NCI-H1930 (cell line): ENCODE measurements at regions not wholly inside any gene's neighbourhood (a gene's known extent, or its start where the extent isn't known, plus 50 kb on each side); places are given as distances from the start of the nearest gene placed in this dataset.
"Not testable (repeated sequence)": the region's sequence is repeated elsewhere in the genome, so short reads cannot be mapped to it uniquely, and the experiment has no call there.

Experiments used
- DNase-seq, 2 experiments: peaks; one replicate each; lab custom pipeline; 2025; lab: John Stamatoyannopoulos, UW

DNA sequence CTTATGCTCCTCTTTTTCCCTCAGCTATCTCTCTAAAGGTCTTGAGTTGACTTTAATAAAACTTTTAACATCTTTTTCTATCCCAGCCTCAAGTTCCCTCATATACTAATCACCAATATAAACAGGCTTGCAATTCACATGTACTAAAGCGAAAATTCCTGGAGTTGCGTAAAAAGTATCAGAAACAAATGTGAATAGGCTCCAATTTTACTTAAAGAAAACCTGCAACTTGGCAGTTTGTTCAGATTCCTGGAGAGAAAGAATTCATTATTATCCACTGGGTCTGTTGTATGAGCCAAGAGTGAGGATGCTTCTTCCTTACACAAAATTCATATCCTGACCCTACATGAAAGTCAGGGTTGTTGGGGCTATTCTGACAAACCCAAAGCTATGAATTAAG, 384.2 kb downstream of the DTWD2 start:
- DNase-seq = no peak

DNA sequence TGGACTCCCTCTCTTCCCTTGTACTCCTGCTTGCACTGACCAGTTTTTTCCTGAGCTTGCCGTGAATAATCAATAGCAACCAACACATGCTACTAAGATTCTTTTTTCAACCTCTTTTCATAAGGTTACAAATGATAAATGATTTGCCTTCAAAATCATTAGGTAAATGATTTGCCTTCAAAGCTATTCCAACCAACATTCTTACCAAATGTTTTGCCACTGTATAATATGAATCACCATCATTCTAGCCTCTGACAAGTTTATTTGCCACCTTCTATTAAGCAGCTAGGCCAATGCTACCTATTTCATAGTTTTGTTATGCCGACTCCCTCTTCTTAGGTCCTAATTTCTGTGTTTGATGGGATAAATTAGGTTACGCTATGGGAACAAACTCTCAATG, 385.1 kb downstream of the DTWD2 start:
- DNase-seq = no peak

DNA sequence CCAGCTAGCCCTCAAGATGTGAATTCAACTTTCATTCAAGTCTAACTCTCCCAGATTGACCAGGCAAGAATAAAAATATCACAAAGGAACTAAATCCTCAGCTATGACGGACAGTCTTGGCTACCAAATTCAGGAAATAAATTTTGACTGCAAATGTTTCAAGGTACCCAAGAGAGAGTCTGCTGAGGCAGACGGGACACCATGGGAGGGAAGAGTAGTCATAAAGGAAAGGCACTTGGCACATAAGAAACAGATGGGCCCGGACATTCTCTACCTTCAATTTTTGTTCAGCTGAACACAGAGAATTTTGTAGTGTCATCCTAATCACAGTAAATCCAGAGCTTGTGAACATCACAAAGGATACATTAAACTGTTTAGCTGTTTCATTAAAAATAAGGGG, 390.0 kb downstream of the DTWD2 start:
- DNase-seq = no peak

DNA sequence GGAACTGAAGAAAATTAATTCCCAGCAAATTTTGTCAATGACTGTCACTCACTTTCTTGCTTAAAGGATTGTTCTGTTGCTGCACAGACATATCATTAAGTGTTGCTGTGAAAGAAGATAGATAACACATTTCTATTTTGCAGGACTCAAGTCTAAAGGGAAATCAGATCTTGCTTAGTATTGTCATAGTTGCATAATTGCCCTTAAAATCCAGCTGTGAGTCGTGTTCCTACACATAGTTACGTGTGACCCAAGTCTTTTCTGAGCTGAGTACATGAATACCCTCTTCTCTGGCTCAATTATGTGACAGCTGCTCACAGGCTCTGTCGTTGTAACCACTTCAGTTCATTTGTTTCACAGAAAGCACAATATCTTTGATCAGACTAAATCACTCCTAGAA, 390.8 kb downstream of the DTWD2 start:
- no peak for DNase-seq

DNA sequence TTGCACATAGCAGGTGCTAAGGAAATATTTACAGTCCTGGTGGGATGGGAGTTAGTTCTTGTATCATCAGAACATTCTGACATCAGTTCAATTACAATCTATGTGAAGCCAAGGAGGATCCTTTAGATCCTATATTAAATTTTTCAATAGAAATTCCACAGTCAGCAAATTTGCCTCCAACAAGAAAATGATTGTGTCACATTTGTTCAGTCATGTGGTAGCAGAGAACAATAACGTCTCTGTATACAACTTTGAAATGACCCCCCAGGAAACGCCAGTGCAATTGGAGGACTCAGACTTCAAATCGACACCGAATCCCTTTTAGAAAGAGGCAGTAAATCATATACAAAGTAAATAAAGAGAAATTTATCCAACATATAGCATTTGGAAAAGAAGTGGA, 392.1 kb downstream of the DTWD2 start:
- no peak for DNase-seq

DNA sequence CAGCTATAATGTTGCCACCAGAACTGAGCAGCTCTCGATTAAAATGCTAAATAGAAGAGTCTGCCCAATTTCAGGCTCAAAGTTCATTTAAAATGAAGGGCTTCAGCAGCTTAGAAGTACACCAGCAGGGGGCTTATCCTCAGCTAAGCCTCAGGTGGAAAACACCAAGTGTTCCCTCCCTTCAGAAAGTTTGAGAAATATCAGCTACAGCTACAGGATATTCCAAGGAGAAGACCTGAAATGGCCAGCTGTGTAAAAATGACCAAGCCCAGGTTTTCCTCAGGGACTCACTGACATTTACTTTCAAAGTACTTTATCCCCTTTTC, 395.4 kb downstream of the DTWD2 start:
- no peak for DNase-seq

DNA sequence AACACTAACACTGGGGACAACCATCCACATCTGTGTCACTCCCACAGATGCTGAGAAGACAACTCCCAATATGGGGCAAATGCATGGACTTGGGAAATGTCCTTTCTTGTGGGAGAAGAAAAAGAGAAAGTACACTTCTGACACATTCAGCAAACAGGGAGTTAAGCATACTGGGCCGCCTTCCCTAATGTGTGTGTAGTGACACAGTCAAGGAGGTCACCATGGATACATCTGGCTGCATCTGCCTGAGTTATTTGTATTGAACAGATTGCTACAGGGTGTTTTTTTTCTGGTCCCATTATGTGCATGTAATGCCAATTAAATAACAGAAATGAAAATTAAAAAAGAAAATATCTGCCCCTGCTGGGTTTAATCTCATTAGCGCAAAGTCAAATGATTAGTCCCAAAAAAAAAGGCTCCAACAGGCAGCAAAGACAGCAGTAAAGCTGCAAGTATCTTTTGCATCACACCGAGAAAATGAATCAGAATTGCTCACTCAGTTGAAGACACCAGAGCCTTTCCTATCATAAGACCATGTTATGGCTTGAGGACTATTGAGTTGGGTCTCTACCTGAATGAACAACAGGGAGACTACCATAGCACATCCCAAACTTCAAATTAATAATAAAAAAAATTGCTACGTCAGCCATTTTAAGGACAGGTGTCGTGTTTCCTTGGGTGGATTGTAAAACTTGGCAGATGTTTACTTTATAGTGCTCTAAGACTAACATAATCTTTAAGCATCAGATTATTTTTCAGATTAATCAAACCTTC, 395.9 kb downstream of the DTWD2 start:
- no peak for DNase-seq

DNA sequence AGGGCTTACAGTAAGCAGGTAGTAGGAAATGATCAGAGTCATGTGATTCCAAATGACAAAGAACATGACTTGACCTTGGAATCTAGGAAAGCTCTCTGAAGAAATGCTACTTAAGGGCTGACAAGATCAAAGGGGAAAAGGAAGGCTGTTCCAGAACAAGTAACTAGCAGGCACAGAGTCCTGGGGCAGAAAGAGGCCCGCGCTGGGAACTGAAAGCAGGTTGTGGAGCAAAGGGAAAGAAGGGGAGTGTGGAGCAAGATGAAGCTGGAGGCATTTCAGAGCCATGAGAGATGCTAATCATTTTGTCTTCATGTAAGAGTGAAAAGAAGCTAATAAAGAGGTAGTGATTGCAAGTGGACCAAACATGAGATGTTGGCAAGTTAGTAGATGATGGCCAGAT, 397.5 kb downstream of the DTWD2 start:
- DNase-seq = no peak

DNA sequence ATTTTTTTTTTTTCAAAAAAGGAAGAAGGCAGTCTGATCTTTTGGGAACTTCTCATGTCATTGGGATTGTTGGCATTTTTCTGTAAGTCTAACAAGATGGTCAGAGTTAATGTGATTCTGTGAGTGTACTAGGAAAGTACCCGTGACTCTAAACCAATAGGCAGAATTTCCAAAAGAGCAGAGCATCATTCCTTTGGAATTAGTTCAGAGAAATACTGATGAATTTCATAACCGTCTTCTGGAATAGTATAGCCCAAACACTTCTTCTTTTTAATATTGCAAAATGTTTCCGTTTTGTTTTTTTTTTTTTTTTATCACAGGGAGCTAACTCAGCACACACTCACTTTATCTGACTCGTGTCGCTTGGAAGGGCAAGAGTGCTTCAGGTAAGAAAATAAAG, 407.4 kb downstream of the DTWD2 start:
- no peak for DNase-seq

DNA sequence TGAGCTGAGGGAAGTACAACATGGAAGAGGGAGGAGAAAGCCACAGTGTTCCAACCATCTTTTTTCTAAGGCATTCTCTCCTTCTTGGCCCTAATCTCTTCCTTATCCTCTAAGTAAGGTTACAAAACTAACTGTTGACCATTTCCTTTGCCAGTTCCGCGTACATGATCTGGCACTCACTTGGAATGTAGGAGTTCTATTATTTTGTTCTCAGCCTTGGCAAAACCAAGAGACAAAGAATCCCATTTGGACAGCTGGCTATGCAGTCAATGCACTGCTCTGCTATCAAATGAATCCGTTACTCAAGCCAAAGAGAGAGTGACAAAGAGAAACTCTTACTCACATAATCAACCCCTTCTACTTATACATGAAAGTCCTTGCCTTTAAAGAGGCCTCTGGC, 410.3 kb downstream of the DTWD2 start:
- DNase-seq = no peak

DNA sequence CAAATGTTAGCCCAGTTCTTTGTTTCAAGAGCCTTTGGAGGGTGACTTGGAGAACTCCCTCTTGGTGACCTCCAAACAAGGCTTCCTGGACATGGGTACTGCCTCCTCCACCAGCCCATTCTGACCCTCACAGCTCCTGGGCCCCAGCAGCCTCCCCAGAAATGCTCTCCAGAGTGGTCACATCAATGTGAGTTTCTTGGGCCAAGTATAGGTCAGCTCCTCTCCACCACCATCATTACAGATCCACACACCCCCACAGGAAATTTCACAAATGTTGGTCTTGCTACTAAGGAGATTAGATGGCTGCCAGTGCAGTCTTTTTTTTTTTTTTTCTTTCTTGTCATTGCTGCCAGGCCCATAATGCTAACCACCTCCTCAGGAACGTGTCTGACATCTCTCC, 410.7 kb downstream of the DTWD2 start:
- no peak for DNase-seq

DNA sequence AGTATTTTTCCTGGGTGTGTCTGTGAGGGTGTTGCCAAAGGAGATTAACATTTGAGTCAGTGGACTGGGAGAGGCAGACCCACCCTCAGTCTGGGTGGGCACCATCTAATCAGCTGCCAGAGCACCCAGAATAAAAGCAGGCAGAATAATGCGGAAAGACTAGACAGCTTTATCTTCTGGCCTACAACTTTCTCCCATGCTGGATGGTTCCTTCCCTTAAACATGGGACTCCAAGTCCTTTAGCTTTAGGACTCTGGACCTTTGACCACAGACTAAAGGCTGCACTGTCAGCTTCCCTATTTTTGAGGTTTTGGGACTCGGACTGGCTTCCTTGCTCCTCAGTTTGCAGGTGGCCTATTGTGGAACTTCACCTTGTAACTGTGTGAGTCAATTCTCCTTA, 418.1 kb downstream of the DTWD2 start:
- not testable (repeated sequence) for DNase-seq

DNA sequence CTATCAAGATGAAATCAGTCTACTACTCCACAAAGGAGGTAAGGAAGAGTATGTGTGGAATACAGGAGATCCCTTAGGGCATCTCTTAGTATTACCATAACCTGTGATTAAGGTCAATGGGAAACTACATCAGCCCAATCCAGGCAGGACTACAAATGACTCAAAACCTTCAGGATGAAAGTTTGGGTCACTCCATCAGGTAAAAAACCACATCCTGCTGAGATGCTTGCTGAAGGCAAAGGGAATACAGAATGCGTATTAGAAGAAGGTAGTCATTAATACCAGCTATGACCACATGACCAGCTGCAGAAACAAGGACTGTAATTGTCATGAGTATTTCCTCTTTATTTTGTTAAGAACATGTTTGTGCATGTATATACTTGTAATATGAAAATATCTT, 418.8 kb downstream of the DTWD2 start:
- not testable (repeated sequence) for DNase-seq

DNA sequence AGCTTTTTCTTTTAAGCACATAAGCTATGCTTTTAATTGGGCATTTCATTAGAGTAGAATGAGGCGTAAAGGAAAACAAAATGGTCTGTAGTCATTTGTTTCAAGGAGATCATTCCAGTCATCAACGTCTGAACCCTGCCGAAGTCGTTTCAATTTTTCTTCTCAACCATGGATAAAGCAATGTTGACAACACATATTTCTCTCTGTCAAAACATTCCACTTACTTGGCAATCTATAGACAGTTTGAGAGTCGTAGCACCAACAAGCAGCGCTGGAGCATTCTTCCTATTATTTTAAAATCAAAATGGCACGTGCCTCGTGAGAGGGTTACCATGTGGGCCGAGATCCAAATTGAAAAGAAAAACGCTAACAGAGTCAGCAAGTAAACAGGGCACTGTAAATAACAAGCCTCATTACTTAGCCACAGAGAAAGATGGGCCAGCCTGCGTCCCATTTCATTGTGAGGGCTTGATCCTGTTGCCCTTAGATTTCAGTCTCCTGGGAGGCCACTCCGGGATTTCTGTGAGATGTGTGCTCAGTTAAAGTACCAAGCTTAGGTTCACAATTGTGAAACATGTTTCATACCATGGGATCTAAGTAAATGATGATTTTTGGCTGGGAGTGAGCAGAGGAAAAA, 422.9 kb downstream of the DTWD2 start:
- no peak for DNase-seq

DNA sequence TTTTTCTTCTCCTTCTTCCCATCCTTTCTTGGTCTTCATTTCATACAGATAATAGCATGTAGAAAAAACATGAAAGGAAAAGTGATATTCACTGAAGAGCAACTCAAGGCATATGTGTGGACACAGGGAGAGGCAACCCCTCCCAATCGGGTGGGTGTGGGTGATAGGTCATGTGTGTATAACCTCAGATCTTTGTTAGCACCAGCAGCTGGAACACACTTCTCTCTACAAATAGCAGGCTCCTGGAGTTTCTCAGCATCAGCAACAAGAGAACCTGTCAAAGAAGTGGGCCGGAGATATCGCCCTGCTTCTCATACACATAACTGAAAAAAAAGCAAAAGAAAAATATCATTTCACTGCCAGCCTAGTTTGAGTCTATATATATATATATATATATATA, 426.4 kb downstream of the DTWD2 start:
- DNase-seq = no peak

DNA sequence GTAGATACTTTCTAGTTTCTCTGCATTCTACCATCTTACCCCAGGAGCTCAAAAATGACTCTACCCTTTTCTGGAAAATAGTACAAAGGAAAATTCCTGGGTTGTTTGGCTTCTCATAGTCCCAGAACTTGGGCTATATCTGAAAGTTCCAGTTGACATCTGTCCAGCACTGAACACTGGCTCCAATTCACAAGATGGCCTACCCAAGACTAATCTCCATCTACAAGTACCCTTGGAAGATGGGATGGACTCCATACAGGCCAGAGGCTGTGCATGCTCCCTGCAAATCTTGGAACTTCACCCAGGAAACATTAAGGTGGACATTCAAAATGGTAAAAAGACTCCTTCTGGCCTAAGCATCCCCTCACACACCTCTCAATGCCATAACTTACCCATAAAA, 427.1 kb downstream of the DTWD2 start:
- no peak for DNase-seq

DNA sequence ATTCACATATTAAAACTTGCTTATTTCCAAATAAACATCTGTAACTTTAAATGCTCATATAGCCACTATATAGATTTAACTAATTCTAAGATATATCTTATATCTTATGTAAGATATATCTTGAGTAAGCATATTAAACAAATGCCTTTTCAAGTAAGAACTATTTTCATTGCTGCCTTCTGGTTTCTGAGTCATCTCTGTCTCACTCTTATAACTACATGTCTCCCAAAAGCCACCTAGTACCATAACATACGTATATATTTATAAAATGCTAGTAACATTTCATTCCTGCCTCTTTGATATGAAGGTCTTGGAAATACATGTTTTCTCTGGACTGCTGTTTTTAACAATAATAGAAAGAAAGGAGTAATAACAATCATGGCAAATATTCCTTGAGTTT, 429.5 kb downstream of the DTWD2 start:
- no peak for DNase-seq

DNA sequence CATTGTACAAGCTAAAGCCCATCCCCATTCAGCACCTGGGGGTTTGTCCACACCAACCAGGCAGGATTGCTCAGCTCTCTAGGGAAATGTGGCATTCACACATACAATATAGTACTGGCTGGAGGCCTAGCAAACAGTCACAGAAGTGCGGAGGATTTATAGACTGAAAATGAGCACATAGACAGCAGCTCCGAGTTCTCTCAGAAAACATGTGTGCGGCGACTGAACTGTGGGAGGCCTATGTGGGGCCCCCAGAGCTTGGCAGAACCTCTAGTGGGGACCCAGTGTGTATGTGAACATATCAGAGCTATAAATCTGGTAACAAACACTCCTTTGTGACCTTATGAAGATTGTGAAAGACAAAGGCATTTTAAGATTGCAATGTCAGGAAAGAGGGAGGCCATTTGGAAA, 431.1 kb downstream of the DTWD2 start:
- DNase-seq = peak in 1 of 2 experiments; percentile 0

DNA sequence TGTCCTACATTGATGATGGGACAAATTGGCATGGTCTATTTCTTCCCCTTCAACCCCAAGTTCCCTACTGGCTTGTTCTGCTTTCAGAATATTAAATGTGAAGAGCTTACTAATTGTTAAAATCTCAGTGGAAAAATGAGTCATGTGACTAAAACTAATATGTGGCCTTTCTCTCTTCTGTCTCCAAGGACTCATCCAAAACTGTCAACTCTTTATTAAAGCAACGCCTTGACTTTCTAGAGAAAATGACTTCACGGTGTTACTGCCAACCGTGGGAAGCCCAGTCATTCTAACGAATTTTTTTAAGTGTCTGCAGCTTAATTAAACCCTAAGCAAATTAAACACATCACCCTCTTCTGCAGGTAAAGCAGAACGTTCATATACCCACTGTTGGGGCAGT, 431.6 kb downstream of the DTWD2 start:
- DNase-seq = no peak

DNA sequence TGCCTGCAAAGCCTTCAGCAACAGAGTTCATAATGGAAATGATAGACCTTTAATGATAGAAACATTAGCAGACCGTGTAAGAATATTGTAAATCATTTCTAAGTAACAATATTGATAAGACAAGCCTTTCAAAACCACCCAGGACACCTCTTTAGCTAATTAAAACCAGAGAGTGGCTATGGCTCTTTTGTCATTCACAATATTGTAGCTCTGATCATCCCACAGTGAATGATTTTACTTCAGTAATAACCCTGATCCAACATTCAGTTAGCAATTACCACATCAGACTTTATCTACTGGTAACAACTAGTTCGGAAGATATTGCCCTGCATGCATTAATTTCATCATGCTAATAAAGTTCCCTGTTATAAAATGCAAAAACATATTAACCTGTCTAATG, 432.6 kb downstream of the DTWD2 start:
- DNase-seq = no peak

DNA sequence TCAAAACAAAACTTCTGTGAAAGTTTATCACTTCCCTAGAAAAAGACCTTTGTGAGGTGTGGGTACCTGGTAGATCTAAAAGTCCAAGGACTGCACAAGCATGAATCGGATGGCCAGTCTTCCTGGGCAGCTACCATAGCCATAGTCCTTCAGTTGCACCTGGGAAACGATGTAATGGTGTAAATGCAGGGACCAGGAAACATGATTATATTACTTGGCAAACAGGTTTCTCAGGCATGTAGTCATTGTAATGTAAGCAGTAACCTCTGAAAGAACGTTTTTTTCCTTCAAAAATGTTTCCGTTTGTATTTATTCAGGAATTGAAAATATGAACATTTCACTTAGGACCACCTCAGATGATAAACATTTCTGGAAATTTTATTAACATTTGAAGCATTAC, 433.4 kb downstream of the DTWD2 start:
- no peak for DNase-seq

DNA sequence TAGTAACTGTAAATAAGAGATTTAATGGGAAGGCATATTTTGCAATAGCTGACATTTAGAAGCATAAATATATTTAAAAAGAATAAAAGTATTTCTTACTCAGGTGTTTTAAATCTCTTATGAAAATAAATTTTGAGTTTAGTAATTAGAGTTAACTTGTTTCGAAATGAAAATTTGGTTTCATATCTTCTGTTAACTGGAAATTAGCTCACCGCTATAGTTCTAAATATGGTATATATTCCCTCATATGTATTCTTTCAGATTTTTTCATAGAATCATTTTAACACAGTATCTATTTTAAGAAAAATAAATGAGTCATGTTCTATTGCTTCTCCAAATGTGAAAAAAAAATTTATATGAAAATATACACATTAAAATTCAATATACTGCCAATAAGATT, 434.1 kb downstream of the DTWD2 start:
- DNase-seq = no peak

DNA sequence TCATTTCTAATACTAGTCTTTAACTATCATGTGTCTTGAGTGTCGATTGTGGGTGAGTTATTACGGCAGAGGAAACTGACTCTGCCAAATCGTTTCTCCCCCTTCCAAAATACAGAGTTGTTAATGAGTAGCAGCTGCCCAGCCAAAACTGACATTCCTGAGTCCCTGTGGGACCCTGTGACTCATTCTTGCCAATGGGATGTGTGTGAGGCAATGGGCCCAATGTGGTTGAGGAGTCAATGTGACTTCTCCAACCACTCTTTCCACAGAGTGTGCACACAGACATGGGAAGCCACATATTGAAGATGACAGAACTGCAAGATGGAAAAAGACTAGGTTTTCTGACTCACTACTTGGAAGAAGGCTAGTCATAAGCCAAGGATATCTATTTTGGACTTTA, 434.7 kb downstream of the DTWD2 start:
- DNase-seq = no peak

DNA sequence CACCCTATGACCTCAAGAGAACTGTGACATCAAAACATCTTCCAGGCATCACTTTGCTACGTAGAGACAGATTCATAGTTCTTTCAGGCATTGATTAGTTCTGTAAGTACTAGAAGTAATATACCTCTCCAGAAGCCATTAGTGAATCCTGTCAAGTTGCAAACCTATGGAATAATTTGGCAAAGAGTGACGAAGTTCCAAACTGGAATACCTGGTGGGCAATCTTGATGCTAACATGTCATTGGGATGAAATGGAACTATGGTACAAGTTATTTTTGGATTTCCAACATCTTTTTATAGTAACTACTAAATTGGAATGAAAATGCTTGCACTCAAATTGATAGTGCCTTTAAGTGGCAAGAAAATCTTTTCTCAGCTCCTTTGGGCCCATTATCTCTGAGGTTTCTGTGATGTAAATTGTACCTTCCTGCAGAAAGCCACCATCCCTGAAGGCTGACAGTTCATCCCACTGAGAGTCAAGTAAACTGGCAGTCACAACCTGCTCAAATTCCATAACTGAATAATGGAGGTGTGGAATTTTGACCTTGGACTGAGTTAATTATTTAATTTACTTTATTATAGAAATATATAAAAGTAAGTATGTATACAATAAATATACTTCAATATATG, 435.5 kb downstream of the DTWD2 start:
- DNase-seq = no peak
